Gastroesophageal sphincter (tissue), 3 donors: ENCODE measurements at regions not wholly inside any gene's neighbourhood (a gene's known extent, or its start where the extent isn't known, plus 50 kb on each side); places are given as distances from the start of the nearest gene placed in this dataset.

Source experiments
- CTCF ChIP-seq, 4 experiments: fragments of 200-600 bp in 2 of 4; fragments of 450-650 bp in 2 of 4; sonication (generic) in 1 of 4; IDR thresholded peaks; one replicate each; pipeline ENCODE4 v1.5.1; 2017 to 2019; ENCODE audit warnings: antibody characterized with exemption in 4 of 4, mild to moderate bottlenecking in 2 of 4, moderate library complexity in 2 of 4
- EP300 ChIP-seq: sonication (generic); formaldehyde crosslinking; IDR thresholded peaks from one replicate; pipeline ENCODE4 v1.6.1; 2017; ENCODE audit warnings: antibody characterized with exemption, mild to moderate bottlenecking
- POLR2A ChIP-seq, 2 donors: fragments of 450-650 bp; IDR thresholded peaks; one replicate each; pipeline ENCODE4 v1.6.1; 2017; ENCODE audit warnings: antibody characterized with exemption in 2 of 2, mild to moderate bottlenecking in 2 of 2, moderate library complexity in 1 of 2
- POLR2AphosphoS5 ChIP-seq: sonication (generic); formaldehyde crosslinking; IDR thresholded peaks from one replicate; pipeline ENCODE4 v1.6.1; 2017; ENCODE audit warnings: antibody characterized with exemption

- TF ChIP-seq CTCF (IDR thresholded peaks at IDR 0.05) (no peak), POLR2AphosphoS5 (no peak), EP300 (no peak), POLR2A (IDR thresholded peaks at IDR 0.05) (no peak)
These were observed 235.9 kb downstream of the DSEL start for GRCh38 chr18:67280486-67281242.
